DOHH2 (cell line): ENCODE measurements at regions not wholly inside any gene's neighbourhood (a gene's known extent, or its start where the extent isn't known, plus 50 kb on each side); places are given as distances from the start of the nearest gene placed in this dataset.
A peak's percentile ranks its signal among the peaks of the same experiment; 100 is the strongest.

Experiments used
- H3F3A ChIP-seq: fragments of 200-600 bp; sonication (generic), shearing (Covaris generic); 2 replicates; pipeline ENCODE4 v1.6.0; 2016; ENCODE audit warnings: antibody characterized with exemption, mild to moderate bottlenecking; ENCODE audit not compliant: control insufficient read depth, insufficient read depth
- H3K27ac ChIP-seq: fragments of 200-600 bp; sonication (generic); 2 replicates; pipeline ENCODE4 v1.5.1; 2014; ENCODE audit warnings: low read depth, mild to moderate bottlenecking, low read length, moderate library complexity
- H3K27me3 ChIP-seq: fragments of 200-600 bp; sonication (generic); 2 replicates; pipeline ENCODE4 v1.6.1; 2014; ENCODE audit warnings: mild to moderate bottlenecking, low read length, mixed read lengths; ENCODE audit not compliant: control insufficient read depth
- H3K36me3 ChIP-seq: fragments of 200-600 bp; sonication (generic); 2 replicates; pipeline ENCODE4 v1.6.1; 2014; ENCODE audit warnings: mild to moderate bottlenecking, low read length, moderate library complexity, mixed read lengths; ENCODE audit not compliant: control insufficient read depth
- H3K4me1 ChIP-seq: fragments of 200-600 bp; sonication (generic); 2 replicates; pipeline ENCODE4 v1.6.1; 2014; ENCODE audit warnings: mild to moderate bottlenecking, low read length, mixed read lengths; ENCODE audit not compliant: control insufficient read depth
- H3K4me2 ChIP-seq: fragments of 200-600 bp; sonication (generic); 2 replicates; pipeline ENCODE4 v1.6.0; 2014; ENCODE audit warnings: mild to moderate bottlenecking, low read length, moderate library complexity
- H3K4me3 ChIP-seq: fragments of 200-600 bp; sonication (generic); 2 replicates; pipeline ENCODE4 v1.5.1; 2014; ENCODE audit warnings: mild to moderate bottlenecking, low read length, mixed read lengths
- H3K79me2 ChIP-seq: fragments of 200-600 bp; sonication (generic); 2 replicates; pipeline ENCODE4 v1.6.1; 2014; ENCODE audit warnings: mild to moderate bottlenecking, low read length, mixed read lengths; ENCODE audit not compliant: control insufficient read depth
- H3K9me2 ChIP-seq: fragments of 200-600 bp; sonication (generic); replicated peaks from 2 replicates; pipeline ENCODE4 v1.6.1; 2014; ENCODE audit warnings: mild to moderate bottlenecking, low read length, mixed read lengths; ENCODE audit not compliant: control insufficient read depth
- H3K9me3 ChIP-seq: fragments of 200-600 bp; sonication (generic); 2 replicates; pipeline ENCODE4 v1.6.1; 2014; ENCODE audit warnings: antibody characterized with exemption, low read length, mixed read lengths; ENCODE audit not compliant: control insufficient read depth, insufficient read depth
- H4K20me1 ChIP-seq: fragments of 200-600 bp; sonication (generic); 2 replicates; pipeline ENCODE4 v1.6.0; 2014; ENCODE audit warnings: low read depth, mild to moderate bottlenecking, antibody characterized with exemption, low read length, moderate library complexity; ENCODE audit not compliant: control insufficient read depth, insufficient read depth
- CTCF ChIP-seq: fragments of 200-600 bp; sonication (generic); IDR thresholded peaks from one replicate; pipeline ENCODE4 v1.5.1; 2014; ENCODE audit warnings: antibody characterized with exemption, mild to moderate bottlenecking, low read depth, low read length; ENCODE audit not compliant: poor library complexity, severe bottlenecking
- EZH2phosphoT487 ChIP-seq: fragments of 200-600 bp; sonication (generic); IDR thresholded peaks from 2 replicates; pipeline ENCODE4 v1.6.1; 2017; ENCODE audit warnings: borderline replicate concordance, mild to moderate bottlenecking, antibody characterized with exemption, low read length, moderate library complexity, mixed read lengths

DNA sequence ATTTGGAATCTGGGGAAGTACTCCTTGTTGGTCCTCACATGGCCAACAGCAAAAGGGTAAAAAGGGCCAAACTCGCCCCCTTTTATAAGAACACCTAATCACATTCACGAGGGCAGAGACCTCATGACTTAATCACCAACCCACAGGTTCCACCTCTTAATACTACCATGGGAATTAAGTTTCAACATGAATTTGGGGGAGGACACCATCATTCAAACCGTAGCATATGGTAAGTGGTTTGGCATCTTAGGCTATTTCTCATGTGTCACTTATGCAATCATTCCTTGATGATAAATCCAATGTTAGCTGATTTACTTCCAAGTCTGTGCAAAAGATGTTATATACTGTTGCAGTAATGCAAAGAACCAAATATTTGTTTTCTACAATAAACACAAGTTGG lies 302.9 kb upstream of the FAM241A start:
- no peaks in the 10 kb centered on the region for H3K36me3 ChIP-seq
- TF ChIP-seq EZH2phosphoT487, result no peak
- no peak for TF ChIP-seq CTCF
- no peaks in the 10 kb centered on the region for H3F3A ChIP-seq
- no peaks in the 10 kb centered on the region for H3K79me2 ChIP-seq
- H4K20me1 ChIP-seq, result no peaks in the 10 kb centered on the region
- no peaks in the 10 kb centered on the region for H3K9me2 ChIP-seq
- H3K4me2 ChIP-seq, result no peak overlapping the region
- no peak overlapping the region for H3K27ac ChIP-seq
- no peaks in the 10 kb centered on the region for H3K27me3 ChIP-seq
- H3K4me3 ChIP-seq, result no peak overlapping the region
- H3K9me3 ChIP-seq, result no peaks in the 10 kb centered on the region
- H3K4me1 ChIP-seq, result peaks cover 14% of the 10 kb centered on the region

DNA sequence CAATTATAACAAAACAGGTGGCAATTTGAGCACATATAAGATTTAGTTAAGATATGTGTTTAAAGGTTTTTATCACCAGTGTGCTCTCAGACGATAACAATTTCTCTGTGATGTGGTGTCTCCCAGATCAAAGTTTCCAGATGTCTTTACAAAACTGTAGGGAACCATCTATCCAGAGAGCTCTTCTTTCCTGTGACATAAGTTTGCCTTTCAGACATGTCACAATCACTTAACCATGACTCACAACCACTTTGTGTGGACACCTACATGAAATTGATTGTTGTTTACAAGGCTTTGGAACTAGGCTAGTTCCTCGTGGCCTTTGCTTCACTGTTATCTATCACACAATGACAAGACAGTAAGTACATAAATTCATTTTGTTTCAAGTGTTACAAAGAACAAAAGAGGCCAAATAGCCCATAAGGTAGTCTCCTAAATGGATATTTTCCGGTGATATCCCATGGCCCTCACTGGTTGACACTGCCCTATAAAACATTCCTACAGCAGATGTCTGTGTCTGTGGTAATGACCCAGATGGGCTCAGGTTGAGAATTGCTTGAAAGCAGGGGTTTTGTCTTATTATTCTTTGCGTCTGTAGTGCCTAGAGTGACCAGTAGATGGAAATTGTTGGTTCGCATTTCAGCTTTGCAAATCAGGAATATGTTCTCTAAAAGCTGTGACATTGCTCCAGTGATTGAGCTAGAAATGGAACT lies 297.8 kb upstream of the FAM241A start:
- H3K27ac ChIP-seq, result no peak overlapping the region
- H3K4me3 ChIP-seq, result no peak overlapping the region
- no peaks in the 10 kb centered on the region; the same call in 1 of the 2 replicates for H3K27me3 ChIP-seq
- TF ChIP-seq EZH2phosphoT487 (no peak), CTCF (peak; percentile 38)
- no peaks in the 10 kb centered on the region for H3K9me3 ChIP-seq
- no peaks in the 10 kb centered on the region for H3K36me3 ChIP-seq
- no peaks in the 10 kb centered on the region for H3K4me1 ChIP-seq
- H3F3A ChIP-seq, result no peaks in the 10 kb centered on the region
- H3K4me2 ChIP-seq, result no peak overlapping the region
- H3K79me2 ChIP-seq, result no peaks in the 10 kb centered on the region
- no peaks in the 10 kb centered on the region for H3K9me2 ChIP-seq
- H4K20me1 ChIP-seq, result no peaks in the 10 kb centered on the region

GRCh38 chr4:111849746-111850284 lies 295.4 kb upstream of the FAM241A start:
- Histone ChIP-seq H3K36me3 (no peaks in the 10 kb centered on the region), H3K4me3 (no peak overlapping the region), H3K9me2 (no peaks in the 10 kb centered on the region), H3K9me3 (no peaks in the 10 kb centered on the region), H3K4me1 (no peaks in the 10 kb centered on the region), H3K27ac (no peak overlapping the region), H3K4me2 (no peak overlapping the region), H3K27me3 (no peaks in the 10 kb centered on the region; the same call in 1 of the 2 replicates), H3K79me2 (no peaks in the 10 kb centered on the region), H4K20me1 (no peaks in the 10 kb centered on the region), H3F3A (no peaks in the 10 kb centered on the region)
- TF ChIP-seq EZH2phosphoT487, result no peak
- no peak for TF ChIP-seq CTCF
